HepG2 (cell line): ENCODE measurements at regions not wholly inside any gene's neighbourhood (a gene's known extent, or its start where the extent isn't known, plus 50 kb on each side); places are given as distances from the start of the nearest gene placed in this dataset.

ENCODE experiments used
- ATAC-seq: fragments of 200-7000 bp; cut with Tn5 transposase; 3 replicates; pipeline ENCODE4 v1.9.1; 2020; ENCODE audit warnings: mild to moderate bottlenecking, moderate library complexity
- BruUV-seq: library from RNA; stranded (reverse); fragments of 400-500 nt; replicated peaks from 2 replicates; lab custom pipeline; 2021; lab: Mats Ljungman, UMichigan
- CTCF ChIA-PET: fragments of 300-600 bp; formaldehyde crosslinking; extraction: SDS; loops from one replicate; lab custom pipeline; 2021; ENCODE audit warnings: low total read pairs, inconsistent platforms, low intra/inter-chr PET ratio; lab: Yijun Ruan, JAX
- POLR2A ChIA-PET: fragments of 350-600 bp; sonication (Branson Sonifier 250); formaldehyde crosslinking; loops from one replicate; lab custom pipeline; 2020; ENCODE audit warnings: antibody characterized with exemption, inconsistent platforms; lab: Yijun Ruan, JAX
- DNase-seq: peaks from one replicate; pipeline ENCODE4 v3.0.0-alpha.2; 2015; ENCODE audit warnings: low spot score
- FAIRE-seq: peaks from 3 replicates; lab custom pipeline; 2011; peaks lifted over from hg19 to GRCh38; lab: Jason Lieb, UNC
- H2AFZ ChIP-seq: one replicate; pipeline ENCODE4 v1.6.1; 2011; ENCODE audit warnings: low read length, inconsistent platforms
- H3K27ac ChIP-seq: fragments of 300-600 bp; 3 replicates; pipeline ENCODE4 v1.8.0; 2011; ENCODE audit warnings: mixed run types, mild to moderate bottlenecking, mixed read lengths, low read length, inconsistent platforms; ENCODE audit not compliant: insufficient read depth; ENCODE audit errors: extremely low read length
- H3K27me3 ChIP-seq, 2 experiments: fragments of 200-600 bp in 1 of 2; 2 replicates in 1 of 2; 3 replicates in 1 of 2; pipeline versions ENCODE4 v1.6.0 to v1.8.0; 2011; ENCODE audit warnings: low read length in 2 of 2, mild to moderate bottlenecking in 2 of 2, moderate library complexity in 2 of 2, inconsistent platforms in 1 of 2; ENCODE audit not compliant: insufficient read depth in 2 of 2, control insufficient read depth in 1 of 2
- H3K36me3 ChIP-seq, 2 experiments: fragments of 200-600 bp in 1 of 2; replicated peaks in 1 of 2; 2 replicates in 1 of 2; 3 replicates in 1 of 2; pipeline versions ENCODE4 v1.5.1 to v1.8.0; 2011; ENCODE audit warnings: low read length in 2 of 2, inconsistent platforms in 1 of 2; ENCODE audit not compliant: insufficient read depth in 2 of 2, control insufficient read depth in 1 of 2
- H3K4me1 ChIP-seq: 2 replicates; pipeline ENCODE4 v1.5.1; 2012; ENCODE audit warnings: low read length, inconsistent platforms; ENCODE audit not compliant: insufficient read depth
- H3K4me2 ChIP-seq: 2 replicates; pipeline ENCODE4 v1.6.0; 2011; ENCODE audit warnings: low read depth, low read length, inconsistent platforms
- H3K4me3 ChIP-seq, 3 experiments: fragments of 200-600 bp in 1 of 3; sonication (generic), shearing (Covaris generic) in 1 of 3; replicated peaks in 1 of 3; 2 replicates each; pipeline ENCODE4 v1.5.1; 2011 to 2016; ENCODE audit warnings: low read length in 3 of 3, inconsistent platforms in 2 of 3, low read depth in 2 of 3, mild to moderate bottlenecking in 2 of 3, control low read depth in 1 of 3, mixed read lengths in 1 of 3; ENCODE audit not compliant: insufficient read depth in 1 of 3
- H3K79me2 ChIP-seq: one replicate; pipeline ENCODE4 v1.6.1; 2011; ENCODE audit warnings: low read length, inconsistent platforms; ENCODE audit not compliant: insufficient read depth
- H3K9ac ChIP-seq: 2 replicates; pipeline ENCODE4 v1.6.0; 2011; ENCODE audit warnings: mild to moderate bottlenecking, low read depth, low read length, inconsistent platforms; ENCODE audit not compliant: insufficient read depth
- H3K9me3 ChIP-seq: 2 replicates; pipeline ENCODE4 v1.5.1; 2012; ENCODE audit warnings: mild to moderate bottlenecking, low read length
- H4K20me1 ChIP-seq: 2 replicates; pipeline ENCODE4 v1.6.0; 2011; ENCODE audit warnings: inconsistent platforms, mild to moderate bottlenecking, low read length, moderate library complexity; ENCODE audit not compliant: insufficient read depth
- GPN1 ChIP-seq: sonication (generic); formaldehyde crosslinking; IDR thresholded peaks from 2 replicates; pipeline ENCODE4 v1.5.1; 2020; ENCODE audit warnings: missing genetic modification reagents, borderline replicate concordance
- HDAC6 ChIP-seq: fragments of 200-600 bp; sonication (generic); IDR thresholded peaks from 2 replicates; pipeline ENCODE4 v1.7.0; 2017; ENCODE audit warnings: mild to moderate bottlenecking, antibody characterized with exemption, low read length, low read depth
- HNF4G ChIP-seq, 2 experiments: sonication (generic) in 1 of 2; formaldehyde crosslinking in 1 of 2; IDR thresholded peaks; 2 replicates each; pipeline versions ENCODE4 v1.4.0 to v1.6.1; 2011 to 2020; ENCODE audit warnings: borderline replicate concordance in 2 of 2, low read depth in 2 of 2, mild to moderate bottlenecking in 2 of 2, low read length in 1 of 2, missing genetic modification reagents in 1 of 2, moderate library complexity in 1 of 2
- MAFF ChIP-seq: IDR thresholded peaks from 2 replicates; pipeline ENCODE4 v1.6.1; 2011; ENCODE audit warnings: low read depth, low read length, improper control_type of control experiment
- MAFK ChIP-seq, 2 experiments: IDR thresholded peaks in 1 of 2; conservative IDR thresholded peaks in 1 of 2; 2 replicates each; pipeline ENCODE4 v1.6.1; 2011; ENCODE audit warnings: improper control_type of control experiment in 2 of 2, low read length in 2 of 2
- MXD1 ChIP-seq: sonication (generic); formaldehyde crosslinking; IDR thresholded peaks from 2 replicates; pipeline ENCODE4 v1.4.0; 2020; ENCODE audit warnings: mild to moderate bottlenecking, missing genetic modification reagents
- PHB2 ChIP-seq: fragments of 450-650 bp; IDR thresholded peaks from 2 replicates; pipeline ENCODE4 v1.6.1; 2018; ENCODE audit not compliant: partially characterized antibody
- SMAD1 ChIP-seq: sonication (generic); formaldehyde crosslinking; IDR thresholded peaks from 2 replicates; pipeline ENCODE4 v1.4.0; 2020; ENCODE audit warnings: missing genetic modification reagents, low read depth, mild to moderate bottlenecking, borderline replicate concordance
- ZFP36L2 ChIP-seq: sonication (generic); formaldehyde crosslinking; IDR thresholded peaks from 2 replicates; pipeline ENCODE4 v1.4.0; 2020; ENCODE audit warnings: missing genetic modification reagents
- ZNF350 ChIP-seq: sonication (generic); formaldehyde crosslinking; IDR thresholded peaks from 2 replicates; pipeline ENCODE4 v1.4.0; 2020; ENCODE audit warnings: mild to moderate bottlenecking, low read depth, missing genetic modification reagents, borderline replicate concordance
- ZNF382 ChIP-seq: sonication (generic); formaldehyde crosslinking; IDR thresholded peaks from 2 replicates; pipeline ENCODE4 v1.5.0; 2020; ENCODE audit warnings: missing genetic modification reagents, mild to moderate bottlenecking, borderline replicate concordance
- ZNF605 ChIP-seq: sonication (generic); formaldehyde crosslinking; IDR thresholded peaks from 2 replicates; pipeline ENCODE4 v1.8.0; 2022; ENCODE audit warnings: mild to moderate bottlenecking, missing genetic modification reagents
- ZNF703 ChIP-seq: sonication (generic); formaldehyde crosslinking; IDR thresholded peaks from 2 replicates; pipeline ENCODE4 v1.5.1; 2020; ENCODE audit warnings: missing genetic modification reagents, mild to moderate bottlenecking, moderate library complexity, borderline replicate concordance
- WGBS: methylation state at CpG from one replicate; pipeline ENCODE4 v1.1.6; 2017; ENCODE audit warnings: low lambda C conversion rate; 5-methylcytosine and 5-hydroxymethylcytosine counted together
- in situ Hi-C: cut with HindIII; loops from 2 replicates; pipeline ENCODE4 v1.10.0; 2017; ENCODE audit warnings: low pct_unique_long_range_greater_than_20kb; ENCODE audit not compliant: extremely low pct_ligation_motif_present
- intact Hi-C: fragments of 100-400 bp; cut with micrococcal nuclease; formaldehyde crosslinking; loops from one replicate; pipeline ENCODE4 v1.10.0; 2022; ENCODE audit not compliant: unreplicated experiment
- TF ChIP-seq, protein P1 (sequence below): sonication (generic); formaldehyde crosslinking; IDR thresholded peaks from 2 replicates; pipeline ENCODE4 v1.5.0; 2020; ENCODE audit warnings: mild to moderate bottlenecking, missing genetic modification reagents
- TF ChIP-seq, protein P2 (sequence below): sonication (generic); formaldehyde crosslinking; IDR thresholded peaks from 2 replicates; pipeline ENCODE4 v1.5.0; 2020; ENCODE audit warnings: missing genetic modification reagents
- TF ChIP-seq, protein P3 (sequence below): sonication (generic); formaldehyde crosslinking; IDR thresholded peaks from 2 replicates; pipeline ENCODE4 v1.5.0; 2020; ENCODE audit warnings: missing genetic modification reagents
- TF ChIP-seq, protein P4 (sequence below): sonication (generic); formaldehyde crosslinking; IDR thresholded peaks from 2 replicates; pipeline ENCODE4 v1.4.0; 2020; ENCODE audit warnings: missing genetic modification reagents

DNA sequence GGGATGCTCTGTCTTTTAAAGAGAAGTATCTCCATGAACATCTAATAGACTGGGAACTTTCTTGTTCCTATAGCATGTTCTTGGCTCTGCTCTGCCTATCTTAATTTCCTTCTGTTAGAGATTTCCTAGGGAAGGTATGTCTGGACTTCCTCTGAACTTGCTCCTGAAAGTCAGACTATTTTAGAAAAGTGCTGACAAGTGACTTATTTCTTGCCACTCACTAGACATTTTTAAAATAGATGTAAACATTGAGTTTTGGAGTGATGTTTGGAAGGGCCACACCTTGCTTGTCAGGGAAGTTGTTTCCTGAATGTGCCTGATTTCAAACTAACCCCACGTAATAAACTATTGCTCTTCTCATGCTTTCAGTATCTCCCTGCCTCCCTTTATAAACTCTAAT lies 62.4 kb upstream of the ATP8A1 start:
- H3K4me1 ChIP-seq = no peaks in the 10 kb centered on the region
- H3K79me2 ChIP-seq = no peaks in the 10 kb centered on the region
- no peaks in the 10 kb centered on the region for H3K36me3 ChIP-seq
- H3K27me3 ChIP-seq = no peaks in the 10 kb centered on the region
- CTCF ChIA-PET = no interaction called here
- in situ Hi-C loops = no loop called here
- FAIRE-seq = no peak
- WGBS = 7% methylated on average over 1 of the region's 1 CpG
- no peaks in the 10 kb centered on the region for H3K9me3 ChIP-seq
- H4K20me1 ChIP-seq = no peaks in the 10 kb centered on the region
- TF ChIP-seq, protein P1, sequence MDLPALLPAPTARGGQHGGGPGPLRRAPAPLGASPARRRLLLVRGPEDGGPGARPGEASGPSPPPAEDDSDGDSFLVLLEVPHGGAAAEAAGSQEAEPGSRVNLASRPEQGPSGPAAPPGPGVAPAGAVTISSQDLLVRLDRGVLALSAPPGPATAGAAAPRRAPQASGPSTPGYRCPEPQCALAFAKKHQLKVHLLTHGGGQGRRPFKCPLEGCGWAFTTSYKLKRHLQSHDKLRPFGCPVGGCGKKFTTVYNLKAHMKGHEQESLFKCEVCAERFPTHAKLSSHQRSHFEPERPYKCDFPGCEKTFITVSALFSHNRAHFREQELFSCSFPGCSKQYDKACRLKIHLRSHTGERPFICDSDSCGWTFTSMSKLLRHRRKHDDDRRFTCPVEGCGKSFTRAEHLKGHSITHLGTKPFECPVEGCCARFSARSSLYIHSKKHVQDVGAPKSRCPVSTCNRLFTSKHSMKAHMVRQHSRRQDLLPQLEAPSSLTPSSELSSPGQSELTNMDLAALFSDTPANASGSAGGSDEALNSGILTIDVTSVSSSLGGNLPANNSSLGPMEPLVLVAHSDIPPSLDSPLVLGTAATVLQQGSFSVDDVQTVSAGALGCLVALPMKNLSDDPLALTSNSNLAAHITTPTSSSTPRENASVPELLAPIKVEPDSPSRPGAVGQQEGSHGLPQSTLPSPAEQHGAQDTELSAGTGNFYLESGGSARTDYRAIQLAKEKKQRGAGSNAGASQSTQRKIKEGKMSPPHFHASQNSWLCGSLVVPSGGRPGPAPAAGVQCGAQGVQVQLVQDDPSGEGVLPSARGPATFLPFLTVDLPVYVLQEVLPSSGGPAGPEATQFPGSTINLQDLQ = no peak
- TF ChIP-seq ZNF382 (CRISPR knock-in tag) (no peak), ZFP36L2 (CRISPR knock-in tag) (no peak), MAFF (peak; percentile 86), GPN1 (CRISPR knock-in tag) (no peak), ZNF703 (no peak), PHB2 (no peak), ZNF350 (no peak), ZNF605 (CRISPR knock-in tag) (no peak), SMAD1 (CRISPR knock-in tag) (no peak), HNF4G (IDR thresholded peaks at IDR 0.05; ENCODE audit: borderline replicate concordance, low read depth, low read length) (no peak), HNF4G (CRISPR knock-in tag; IDR thresholded peaks at IDR 0.05; ENCODE audit: borderline replicate concordance, low read depth) (no peak), HDAC6 (no peak), MAFK (conservative IDR thresholded peaks at IDR 0.05 in 1 of 2, IDR thresholded peaks at IDR 0.05 in 1 of 2; ENCODE audit: low read length in 2 of 2) (peak; percentile 83 to 90), MXD1 (CRISPR knock-in tag) (no peak)
- TF ChIP-seq, protein P2, sequence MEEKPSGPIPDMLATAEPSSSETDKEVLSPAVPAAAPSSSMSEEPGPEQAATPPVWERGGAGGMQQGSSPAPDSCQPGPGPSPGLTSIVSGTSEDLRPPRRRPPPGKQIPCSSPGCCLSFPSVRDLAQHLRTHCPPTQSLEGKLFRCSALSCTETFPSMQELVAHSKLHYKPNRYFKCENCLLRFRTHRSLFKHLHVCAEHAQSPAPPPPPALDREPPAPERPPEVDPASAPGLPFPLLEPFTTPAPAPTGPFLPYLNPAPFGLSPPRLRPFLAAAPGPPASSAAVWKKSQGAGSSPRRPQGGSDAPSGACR = no peak
- TF ChIP-seq, protein P3, sequence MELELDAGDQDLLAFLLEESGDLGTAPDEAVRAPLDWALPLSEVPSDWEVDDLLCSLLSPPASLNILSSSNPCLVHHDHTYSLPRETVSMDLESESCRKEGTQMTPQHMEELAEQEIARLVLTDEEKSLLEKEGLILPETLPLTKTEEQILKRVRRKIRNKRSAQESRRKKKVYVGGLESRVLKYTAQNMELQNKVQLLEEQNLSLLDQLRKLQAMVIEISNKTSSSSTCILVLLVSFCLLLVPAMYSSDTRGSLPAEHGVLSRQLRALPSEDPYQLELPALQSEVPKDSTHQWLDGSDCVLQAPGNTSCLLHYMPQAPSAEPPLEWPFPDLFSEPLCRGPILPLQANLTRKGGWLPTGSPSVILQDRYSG (CRISPR knock-in tag) = no peak
- TF ChIP-seq, protein P4, sequence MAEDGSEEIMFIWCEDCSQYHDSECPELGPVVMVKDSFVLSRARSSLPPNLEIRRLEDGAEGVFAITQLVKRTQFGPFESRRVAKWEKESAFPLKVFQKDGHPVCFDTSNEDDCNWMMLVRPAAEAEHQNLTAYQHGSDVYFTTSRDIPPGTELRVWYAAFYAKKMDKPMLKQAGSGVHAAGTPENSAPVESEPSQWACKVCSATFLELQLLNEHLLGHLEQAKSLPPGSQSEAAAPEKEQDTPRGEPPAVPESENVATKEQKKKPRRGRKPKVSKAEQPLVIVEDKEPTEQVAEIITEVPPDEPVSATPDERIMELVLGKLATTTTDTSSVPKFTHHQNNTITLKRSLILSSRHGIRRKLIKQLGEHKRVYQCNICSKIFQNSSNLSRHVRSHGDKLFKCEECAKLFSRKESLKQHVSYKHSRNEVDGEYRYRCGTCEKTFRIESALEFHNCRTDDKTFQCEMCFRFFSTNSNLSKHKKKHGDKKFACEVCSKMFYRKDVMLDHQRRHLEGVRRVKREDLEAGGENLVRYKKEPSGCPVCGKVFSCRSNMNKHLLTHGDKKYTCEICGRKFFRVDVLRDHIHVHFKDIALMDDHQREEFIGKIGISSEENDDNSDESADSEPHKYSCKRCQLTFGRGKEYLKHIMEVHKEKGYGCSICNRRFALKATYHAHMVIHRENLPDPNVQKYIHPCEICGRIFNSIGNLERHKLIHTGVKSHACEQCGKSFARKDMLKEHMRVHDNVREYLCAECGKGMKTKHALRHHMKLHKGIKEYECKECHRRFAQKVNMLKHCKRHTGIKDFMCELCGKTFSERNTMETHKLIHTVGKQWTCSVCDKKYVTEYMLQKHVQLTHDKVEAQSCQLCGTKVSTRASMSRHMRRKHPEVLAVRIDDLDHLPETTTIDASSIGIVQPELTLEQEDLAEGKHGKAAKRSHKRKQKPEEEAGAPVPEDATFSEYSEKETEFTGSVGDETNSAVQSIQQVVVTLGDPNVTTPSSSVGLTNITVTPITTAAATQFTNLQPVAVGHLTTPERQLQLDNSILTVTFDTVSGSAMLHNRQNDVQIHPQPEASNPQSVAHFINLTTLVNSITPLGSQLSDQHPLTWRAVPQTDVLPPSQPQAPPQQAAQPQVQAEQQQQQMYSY (CRISPR knock-in tag) = no peak
- TF ChIP-seq, all 625 proteins: peak for 2
- no peak overlapping the region for H3K27ac ChIP-seq
- no peak for DNase-seq
- POLR2A ChIA-PET = no interaction called here
- H3K4me2 ChIP-seq = no peak overlapping the region
- no TSS peak for BruUV-seq
- H2AFZ ChIP-seq = no peak overlapping the region
- no peak overlapping the region for H3K9ac ChIP-seq
- ATAC-seq = no peak
- intact Hi-C loops = no loop called here
- no peak overlapping the region for H3K4me3 ChIP-seq
